Fibroblast of pulmonary artery (primary cell): ENCODE measurements at regions not wholly inside any gene's neighbourhood (a gene's known extent, or its start where the extent isn't known, plus 50 kb on each side); places are given as distances from the start of the nearest gene placed in this dataset.
"Not testable (repeated sequence)": the region's sequence is repeated elsewhere in the genome, so short reads cannot be mapped to it uniquely, and the experiment has no call there.

Experiments used
- DNase-seq: peaks from one replicate; pipeline ENCODE4 v3.0.0-alpha.2; 2010; ENCODE audit warnings: low read depth
- H3K4me3 ChIP-seq: replicated peaks from 2 replicates; pipeline ENCODE4 v1.5.1; 2011; ENCODE audit warnings: low read depth, mild to moderate bottlenecking, control low read depth, low read length, moderate library complexity
- TF ChIP-seq, protein P1 (sequence below): IDR thresholded peaks from 2 replicates; pipeline ENCODE4 v1.5.1; 2011; ENCODE audit warnings: mild to moderate bottlenecking, control low read depth, low read length, inconsistent platforms; ENCODE audit errors: missing control alignments

DNA sequence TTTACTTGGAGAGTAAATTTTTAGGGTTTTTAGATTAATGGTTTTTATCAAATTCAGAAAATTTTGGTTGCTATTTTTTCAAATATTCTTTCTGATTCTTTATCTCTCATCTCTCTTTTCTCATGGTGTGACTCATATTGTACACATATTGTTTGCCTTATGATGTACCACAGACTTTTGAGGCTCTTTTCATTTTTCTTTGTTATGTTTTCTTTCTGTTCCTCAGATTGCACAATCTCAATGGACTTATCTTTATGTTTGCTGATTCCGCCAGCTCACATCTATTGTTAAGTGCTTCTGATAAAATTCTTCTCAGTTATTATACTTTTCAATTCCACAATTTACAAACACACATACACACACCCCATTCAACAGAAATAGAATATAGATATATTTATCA, 168.2 kb upstream of the IGFBP3 start:
- DNase-seq, result peak; percentile 76
- TF ChIP-seq, protein P1, sequence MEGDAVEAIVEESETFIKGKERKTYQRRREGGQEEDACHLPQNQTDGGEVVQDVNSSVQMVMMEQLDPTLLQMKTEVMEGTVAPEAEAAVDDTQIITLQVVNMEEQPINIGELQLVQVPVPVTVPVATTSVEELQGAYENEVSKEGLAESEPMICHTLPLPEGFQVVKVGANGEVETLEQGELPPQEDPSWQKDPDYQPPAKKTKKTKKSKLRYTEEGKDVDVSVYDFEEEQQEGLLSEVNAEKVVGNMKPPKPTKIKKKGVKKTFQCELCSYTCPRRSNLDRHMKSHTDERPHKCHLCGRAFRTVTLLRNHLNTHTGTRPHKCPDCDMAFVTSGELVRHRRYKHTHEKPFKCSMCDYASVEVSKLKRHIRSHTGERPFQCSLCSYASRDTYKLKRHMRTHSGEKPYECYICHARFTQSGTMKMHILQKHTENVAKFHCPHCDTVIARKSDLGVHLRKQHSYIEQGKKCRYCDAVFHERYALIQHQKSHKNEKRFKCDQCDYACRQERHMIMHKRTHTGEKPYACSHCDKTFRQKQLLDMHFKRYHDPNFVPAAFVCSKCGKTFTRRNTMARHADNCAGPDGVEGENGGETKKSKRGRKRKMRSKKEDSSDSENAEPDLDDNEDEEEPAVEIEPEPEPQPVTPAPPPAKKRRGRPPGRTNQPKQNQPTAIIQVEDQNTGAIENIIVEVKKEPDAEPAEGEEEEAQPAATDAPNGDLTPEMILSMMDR, result no peak

DNA sequence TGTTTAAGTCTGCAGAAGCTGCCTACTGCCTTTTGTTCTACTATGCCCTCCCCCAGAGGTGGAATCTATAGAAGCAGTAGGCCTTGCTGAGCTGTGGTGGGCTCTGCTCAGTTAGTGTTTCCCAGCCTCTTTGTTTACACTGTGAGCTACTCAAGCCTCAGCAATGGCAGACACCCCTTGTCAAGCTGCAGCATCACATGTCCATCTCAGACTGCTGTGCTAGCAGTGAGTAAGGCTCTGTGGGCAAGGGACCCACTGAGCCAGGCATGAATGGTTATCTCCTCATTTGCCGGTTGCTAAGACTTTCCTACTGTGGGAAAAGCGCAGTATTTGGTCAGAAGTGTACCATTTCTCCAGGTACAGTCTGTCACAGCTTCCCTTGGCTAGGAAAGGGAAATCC, 167.4 kb upstream of the IGFBP3 start:
- not testable (repeated sequence) for H3K4me3 ChIP-seq, DNase-seq

More for the DNA sequence above, 168.2 kb upstream of the IGFBP3 start:
- H3K4me3 ChIP-seq, result no peak overlapping the region

DNA sequence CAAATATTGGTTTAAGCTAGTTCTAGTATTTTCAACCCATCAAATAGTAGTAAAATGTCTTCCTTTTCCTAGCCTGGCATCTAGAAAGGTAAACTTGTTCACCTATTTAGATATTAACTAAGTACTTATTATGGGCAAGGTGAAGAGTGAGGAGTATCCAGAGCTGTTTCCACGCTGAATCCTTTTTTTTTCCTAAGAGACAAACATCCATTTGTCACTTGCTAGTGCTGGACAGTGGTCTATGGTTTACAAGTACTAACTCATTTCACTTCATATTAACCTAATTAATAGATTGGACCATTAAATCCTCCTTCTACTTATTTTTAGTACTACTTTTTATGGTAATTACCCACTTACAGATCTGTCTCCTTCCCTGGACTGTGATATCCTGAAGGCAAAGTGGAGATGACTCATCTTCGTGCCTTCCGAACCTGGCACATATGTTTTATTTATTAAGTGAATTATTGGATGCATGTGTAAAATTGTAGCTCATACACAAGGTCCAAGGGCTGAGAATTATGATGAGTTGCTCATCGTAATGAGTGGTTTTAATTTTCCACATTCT, 159.6 kb upstream of the IGFBP3 start:
- TF ChIP-seq, protein P1, result no peak
- no peak overlapping the region for H3K4me3 ChIP-seq
- no peak for DNase-seq

DNA sequence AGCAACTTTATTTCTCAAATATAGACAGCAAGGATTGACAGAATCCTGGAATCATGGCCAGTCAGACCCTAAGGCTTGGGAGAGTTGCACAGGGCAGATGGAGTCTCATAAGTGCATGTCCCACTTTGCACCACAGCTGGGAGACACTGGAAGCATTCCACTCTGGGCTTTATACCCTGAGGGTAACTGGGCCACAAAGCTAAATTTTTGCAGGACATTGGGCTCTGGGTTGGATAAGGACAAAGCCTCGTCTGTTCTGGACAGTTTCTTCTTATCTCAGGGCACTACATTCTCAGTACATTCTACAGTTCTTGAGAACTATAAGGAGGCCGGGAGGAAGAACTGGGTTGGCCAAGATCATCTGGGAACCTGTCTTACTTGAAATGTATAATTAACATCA, 158.3 kb upstream of the IGFBP3 start:
- no peak overlapping the region for H3K4me3 ChIP-seq
- TF ChIP-seq, protein P1, result no peak

DNA sequence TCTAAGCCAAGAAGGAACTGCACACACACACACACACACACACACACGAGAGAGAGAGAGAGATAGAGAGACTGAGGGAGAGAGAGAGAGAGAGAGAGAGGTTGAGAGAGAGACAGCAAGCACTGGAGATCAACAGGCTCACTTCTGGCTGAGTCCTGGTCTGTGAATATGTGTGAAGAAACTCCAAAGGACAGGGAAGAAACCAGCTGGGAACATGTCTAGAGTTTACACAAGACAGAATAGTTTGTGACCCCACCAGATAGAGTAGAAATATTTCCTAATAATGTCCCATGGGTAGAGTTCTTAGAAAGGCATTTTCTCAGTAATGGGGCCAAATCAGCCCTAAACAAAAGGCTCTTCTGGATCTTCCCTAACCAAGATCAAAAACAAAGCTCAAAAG, 155.5 kb upstream of the IGFBP3 start:
- TF ChIP-seq, protein P1, result no peak
- peak; percentile 42 for DNase-seq

More for the DNA sequence above, 158.3 kb upstream of the IGFBP3 start:
- no peak for DNase-seq

DNA sequence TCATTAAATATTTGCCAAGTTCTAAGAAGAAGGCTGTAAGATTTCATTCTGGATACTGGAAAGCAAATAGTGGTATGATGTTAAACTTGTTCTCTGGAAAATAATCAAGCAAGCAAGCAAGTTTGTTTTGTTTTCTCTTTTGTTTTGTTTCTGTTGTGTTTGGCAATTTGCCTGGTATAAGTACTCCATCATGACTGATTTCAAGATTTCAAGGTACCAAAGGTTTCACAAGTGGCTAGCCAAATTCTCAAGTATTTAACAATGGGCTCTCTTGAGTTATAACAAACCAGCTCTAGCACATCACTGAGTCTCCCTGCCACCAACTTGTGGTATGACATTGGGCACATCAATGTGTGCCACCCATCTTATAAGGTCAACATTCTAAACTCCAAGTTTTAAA, 151.7 kb upstream of the IGFBP3 start:
- TF ChIP-seq, protein P1, result no peak
- no peak overlapping the region for H3K4me3 ChIP-seq
- DNase-seq, result peak; percentile 83

More for the DNA sequence above, 155.5 kb upstream of the IGFBP3 start:
- no peak overlapping the region for H3K4me3 ChIP-seq

DNA sequence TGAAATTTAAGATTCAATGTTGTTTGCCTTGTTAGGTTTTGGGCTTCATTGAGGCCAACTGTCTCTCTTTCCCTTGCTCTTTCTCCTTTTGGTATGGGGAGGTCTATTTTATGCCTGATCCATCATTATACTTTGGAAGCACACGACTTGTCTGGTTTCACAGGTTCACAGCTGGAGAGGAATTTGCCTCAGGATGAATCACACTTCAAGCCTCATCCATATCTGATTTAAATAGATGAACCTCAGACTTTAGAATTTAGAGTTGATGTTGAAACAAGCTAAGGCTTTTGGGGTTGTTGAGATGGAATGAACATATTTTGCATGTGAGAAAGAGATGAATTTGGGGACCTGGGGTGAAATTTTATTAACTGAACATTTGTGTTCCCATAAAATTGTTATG, 150.5 kb upstream of the IGFBP3 start:
- TF ChIP-seq, protein P1, result no peak
- DNase-seq, result peak; percentile 32
- H3K4me3 ChIP-seq, result no peak overlapping the region
